K562 (cell line): ENCODE measurements at regions not wholly inside any gene's neighbourhood (a gene's known extent, or its start where the extent isn't known, plus 50 kb on each side); places are given as distances from the start of the nearest gene placed in this dataset.

Source experiments
- POLR2A ChIP-seq: fragments of 450-650 bp; conservative IDR thresholded peaks from 2 replicates; pipeline ENCODE4 v1.6.1; 2016
- RCOR1 ChIP-seq, 2 experiments: IDR thresholded peaks; 2 replicates each; pipeline ENCODE4 v1.6.1; 2012; ENCODE audit warnings: low read depth in 2 of 2, low read length in 2 of 2, borderline replicate concordance in 1 of 2, improper control_type of control experiment in 1 of 2
- SIN3A ChIP-seq, 2 experiments: fragments of 150-350 bp in 1 of 2; IDR thresholded peaks; 2 replicates each; pipeline ENCODE4 v1.6.1; 2011 to 2016; ENCODE audit warnings: borderline replicate concordance in 2 of 2, low read depth in 2 of 2, low read length in 2 of 2, mild to moderate bottlenecking in 2 of 2, moderate library complexity in 2 of 2; ENCODE audit not compliant: control insufficient read depth in 1 of 2

- TF ChIP-seq RCOR1 (IDR thresholded peaks at IDR 0.05; ENCODE audit: borderline replicate concordance in 1 of 2, low read depth in 2 of 2, low read length in 2 of 2) (no peak), POLR2A (no peak), SIN3A (IDR thresholded peaks at IDR 0.05; ENCODE audit: borderline replicate concordance in 2 of 2, control insufficient read depth in 1 of 2, low read depth in 2 of 2, low read length in 2 of 2) (no peak)
Observed at GRCh38 chr1:182735343-182735742, 51.0 kb upstream of the RGS8 start.
